ENCODE measurements at regions not wholly inside any gene's neighbourhood (a gene's known extent, or its start where the extent isn't known, plus 50 kb on each side); places are given as distances from the start of the nearest gene placed in this dataset.
"Not testable (repeated sequence)": the region's sequence is repeated elsewhere in the genome, so short reads cannot be mapped to it uniquely, and the experiment has no call there.

- not testable (repeated sequence) for DNase-seq
Measured at GRCh38 chr4:188738290-188738689, 599.0 kb downstream of the TRIML1 start.

- not testable (repeated sequence) for DNase-seq
Measured at GRCh38 chr4:188740172-188740571, 600.9 kb downstream of the TRIML1 start.

DNA sequence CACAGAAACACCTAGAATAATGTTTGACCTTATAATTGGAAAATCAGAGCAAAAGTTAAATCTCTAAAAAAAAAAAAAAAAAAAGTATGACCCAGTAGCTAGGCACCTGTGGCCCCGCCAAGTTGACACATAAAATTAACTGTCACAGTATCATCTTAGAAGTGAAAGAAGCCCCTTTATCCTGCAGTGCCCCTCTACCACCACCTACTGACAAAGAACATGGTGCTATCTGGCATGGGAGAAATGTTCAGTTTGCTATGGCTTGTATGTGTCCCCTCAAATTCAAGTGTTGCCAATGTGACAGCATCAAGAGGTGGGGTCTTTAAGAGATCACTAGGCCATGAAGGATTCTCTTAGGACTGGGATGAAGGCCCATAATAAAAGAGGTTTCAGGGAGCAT, 601.5 kb downstream of the TRIML1 start:
- not testable (repeated sequence) for DNase-seq

DNA sequence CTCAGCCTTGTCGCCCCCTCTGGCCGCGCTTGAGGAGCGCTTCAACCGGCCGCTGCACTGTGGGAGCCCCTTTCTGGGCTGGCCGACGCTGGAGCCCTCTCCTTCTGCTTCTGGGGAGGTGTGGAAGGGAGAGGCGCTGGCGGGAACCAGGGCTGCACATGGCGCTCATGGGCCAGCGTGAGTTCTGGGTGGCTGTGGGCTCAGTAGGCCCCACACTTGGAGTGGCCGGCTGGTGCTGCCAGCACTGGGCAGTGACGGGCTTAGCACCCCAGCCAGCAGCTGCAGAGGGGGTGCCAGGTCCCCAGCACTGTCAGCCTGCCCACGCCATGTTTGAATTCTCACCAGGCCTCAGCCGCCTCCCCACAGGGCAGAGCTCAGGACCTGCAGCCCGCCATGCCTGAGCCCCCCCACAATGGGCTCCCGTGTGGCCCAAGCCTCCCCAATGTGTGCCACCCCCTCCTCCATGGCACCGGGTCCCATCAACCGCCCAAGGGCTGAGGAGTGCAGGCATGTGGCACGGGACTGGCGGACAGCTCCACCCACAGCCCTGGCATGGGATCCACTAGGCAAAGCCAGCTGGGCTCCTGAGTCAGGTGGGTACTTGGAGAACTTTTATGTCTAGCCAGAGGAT, 615.2 kb downstream of the TRIML1 start:
- DNase-seq = no peak

DNA sequence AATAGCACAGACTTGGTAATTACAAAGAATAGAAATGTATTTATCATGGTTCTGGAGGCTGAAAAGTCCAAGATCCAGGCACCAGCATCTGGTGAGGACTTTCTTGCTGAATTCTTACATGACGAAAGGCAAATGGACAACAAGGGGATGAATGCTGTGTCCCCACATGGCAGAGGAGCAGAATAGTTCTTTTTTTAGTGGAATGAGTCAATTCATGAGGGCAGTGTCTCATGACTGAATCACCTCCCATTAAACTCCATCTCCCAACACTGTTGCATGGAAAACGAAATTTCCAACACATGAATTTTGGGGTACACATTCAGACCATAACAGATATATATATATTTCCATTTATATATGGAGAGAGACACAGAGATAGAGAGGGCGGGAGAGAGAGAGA, 628.3 kb downstream of the TRIML1 start:
- DNase-seq = no peak

GRCh38 chr4:188778905-188779304, 639.7 kb downstream of the TRIML1 start:
- no peak for DNase-seq

DNA sequence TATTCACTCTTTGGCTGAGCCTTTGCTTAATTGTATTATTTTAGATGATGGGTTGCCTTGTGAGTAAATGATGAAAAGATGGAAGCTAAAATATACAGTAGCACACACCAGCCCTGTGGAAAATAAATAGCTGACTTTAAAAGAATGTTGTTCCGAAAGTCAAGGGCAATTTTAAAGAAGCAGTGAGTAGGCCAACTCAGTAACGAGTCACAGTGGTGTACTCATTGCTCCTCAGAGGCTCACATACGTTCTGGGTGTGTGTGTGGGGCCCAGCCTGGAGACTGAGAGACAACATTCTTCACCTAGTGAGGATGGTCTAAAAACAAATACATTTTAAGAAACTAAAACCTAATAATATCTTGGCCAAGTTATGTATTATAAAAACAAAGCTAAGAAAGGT, 640.3 kb downstream of the TRIML1 start:
- no peak for DNase-seq

DNA sequence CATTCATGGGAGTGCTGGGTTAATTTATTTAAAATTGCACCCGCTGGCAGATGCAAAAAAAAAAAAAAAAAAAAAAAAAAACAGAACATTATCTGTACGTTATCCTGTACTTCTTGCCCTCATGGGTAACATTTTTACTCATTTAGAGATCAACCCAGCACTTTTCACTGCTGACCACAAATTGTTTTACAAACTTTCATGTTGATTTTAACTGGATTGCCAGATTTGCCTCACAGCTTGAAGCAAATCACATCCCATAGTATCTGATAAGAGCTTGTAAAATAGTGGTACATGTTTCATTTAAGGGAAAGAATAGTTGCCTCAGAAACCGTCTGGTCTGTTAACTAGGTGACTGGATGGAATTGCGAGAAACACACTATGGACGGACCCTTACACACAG, 640.8 kb downstream of the TRIML1 start:
- no peak for DNase-seq

DNA sequence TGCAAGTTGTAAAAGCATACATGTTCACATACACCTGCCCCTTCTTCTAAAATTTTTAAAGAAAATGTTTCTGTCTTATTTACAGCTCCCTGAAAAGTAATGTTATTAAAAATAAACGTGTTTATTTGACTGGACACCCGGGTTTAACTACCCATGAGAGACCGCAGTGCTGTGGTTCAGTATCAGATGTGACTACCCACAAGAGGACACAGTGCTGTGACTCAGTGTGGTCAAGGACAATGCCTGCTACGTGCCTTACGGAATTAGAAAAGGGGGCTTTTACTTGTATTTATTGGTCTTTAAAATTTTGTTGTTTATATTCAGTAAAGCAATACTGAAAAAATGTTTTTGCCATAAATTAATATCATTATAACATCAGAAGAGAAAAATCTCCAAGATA, 641.4 kb downstream of the TRIML1 start:
- no peak for DNase-seq

DNA sequence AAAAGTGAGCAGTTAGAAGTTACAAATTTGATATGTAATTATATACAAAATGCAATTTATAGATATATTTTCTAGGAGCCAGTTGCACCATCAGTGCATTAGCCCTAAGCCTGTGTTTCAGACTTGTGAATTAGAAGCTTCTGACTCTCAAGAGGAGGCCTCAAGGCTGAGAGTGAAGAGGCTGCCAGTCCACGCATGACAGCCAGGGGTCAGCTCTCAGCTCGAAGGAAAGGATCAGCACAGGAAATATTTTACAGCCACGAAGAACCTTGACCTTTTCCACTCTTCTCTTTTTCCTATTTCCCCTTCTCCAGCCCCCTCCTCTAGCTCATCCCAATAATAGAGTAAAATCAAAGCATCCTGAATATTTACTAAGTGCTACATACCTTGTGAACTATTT, 642.4 kb downstream of the TRIML1 start:
- DNase-seq = no peak

DNA sequence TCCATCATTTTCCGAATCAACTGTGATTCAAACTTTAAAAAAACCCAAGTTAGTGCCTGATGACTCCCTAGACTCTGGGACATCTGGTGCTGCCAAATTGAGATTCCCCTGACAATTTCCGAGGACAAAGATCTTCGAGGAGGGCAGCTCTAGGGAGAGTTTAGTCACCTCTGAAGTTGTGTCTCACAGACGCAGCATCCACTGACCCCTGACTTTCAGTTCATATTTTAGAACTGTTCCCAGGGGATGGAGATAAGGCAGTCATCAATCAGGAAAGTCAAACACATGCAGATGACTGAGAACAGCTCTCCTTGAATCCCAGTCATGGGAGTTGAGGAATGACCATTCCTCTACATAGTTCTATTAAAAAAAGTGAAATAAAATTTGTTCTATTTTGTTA, 643.9 kb downstream of the TRIML1 start:
- no peak for DNase-seq

GRCh38 chr4:188783606-188784160, 644.4 kb downstream of the TRIML1 start:
- no peak for DNase-seq

DNA sequence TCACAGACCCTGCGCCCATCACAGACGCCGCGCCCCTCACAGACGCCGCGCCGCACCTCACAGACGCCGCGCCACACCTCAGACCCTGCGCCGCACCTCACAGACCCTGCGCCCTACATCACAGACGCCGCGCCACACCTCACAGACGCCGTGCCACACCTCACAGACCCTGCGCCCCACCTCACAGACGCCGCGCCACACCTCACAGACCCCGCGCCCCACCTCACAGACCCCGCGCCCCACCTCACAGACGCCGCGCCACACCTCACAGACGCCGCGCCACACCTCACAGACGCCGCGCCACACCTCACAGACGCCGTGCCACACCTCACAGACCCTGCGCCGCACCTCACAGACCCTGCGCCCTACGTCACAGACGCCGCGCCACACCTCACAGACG, 657.4 kb downstream of the TRIML1 start:
- DNase-seq = not testable (repeated sequence)

DNA sequence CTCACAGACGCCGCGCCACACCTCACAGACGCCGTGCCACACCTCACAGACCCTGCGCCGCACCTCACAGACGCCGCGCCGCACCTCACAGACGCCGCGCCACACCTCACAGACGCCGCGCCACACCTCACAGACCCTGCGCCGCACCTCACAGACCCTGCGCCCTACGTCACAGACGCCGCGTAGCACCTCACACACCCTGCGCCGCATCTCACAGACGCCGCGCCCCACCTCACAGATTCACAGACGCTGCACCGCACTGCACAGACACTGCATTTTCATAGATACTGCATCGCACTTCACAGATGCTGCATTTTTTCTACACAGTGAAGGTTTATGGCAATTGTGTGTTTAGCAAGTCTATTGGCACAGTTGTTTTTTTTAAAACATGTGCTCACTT, 657.8 kb downstream of the TRIML1 start:
- not testable (repeated sequence) for DNase-seq

GRCh38 chr4:188804861-188805260, 665.6 kb downstream of the TRIML1 start:
- DNase-seq = no peak

DNA sequence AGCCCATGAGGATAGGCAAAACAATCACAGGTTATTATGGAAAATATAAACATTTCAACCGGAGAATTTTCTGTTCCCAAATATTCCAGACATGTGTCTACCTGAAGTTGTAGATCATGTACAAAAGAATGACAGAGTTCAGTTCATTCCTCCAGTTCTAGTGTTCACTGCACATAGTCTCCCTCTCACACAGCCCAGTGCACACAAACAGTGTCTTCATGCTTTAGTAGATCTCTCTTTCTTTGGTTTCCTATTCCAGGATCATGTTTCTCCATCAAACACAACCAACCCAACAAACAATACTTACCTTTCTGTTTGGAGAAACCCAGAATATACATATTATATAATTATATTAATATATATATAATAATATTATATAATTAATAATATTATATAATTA, 671.9 kb downstream of the TRIML1 start:
- no peak for DNase-seq

DNA sequence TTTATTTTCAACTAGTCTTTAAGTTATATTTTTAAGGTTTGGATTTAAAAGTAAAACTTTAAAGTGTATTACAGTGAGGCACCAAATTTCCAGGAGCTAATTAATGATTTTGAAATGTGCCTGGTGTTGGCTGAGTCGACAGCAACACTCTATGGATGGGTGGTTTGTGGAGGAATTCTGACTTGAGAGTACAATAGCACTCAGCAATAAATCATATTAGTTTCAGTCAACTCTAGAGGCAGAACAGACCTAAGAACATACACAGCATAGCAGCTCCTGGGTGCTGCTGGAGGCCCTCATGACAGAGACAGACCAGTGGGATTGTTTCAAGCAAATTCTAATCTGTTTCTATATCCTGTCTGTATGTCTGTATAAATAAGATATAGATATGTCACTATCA, 673.4 kb downstream of the TRIML1 start:
- no peak for DNase-seq

GRCh38 chr4:188818300-188818699, 679.1 kb downstream of the TRIML1 start:
- no peak for DNase-seq

DNA sequence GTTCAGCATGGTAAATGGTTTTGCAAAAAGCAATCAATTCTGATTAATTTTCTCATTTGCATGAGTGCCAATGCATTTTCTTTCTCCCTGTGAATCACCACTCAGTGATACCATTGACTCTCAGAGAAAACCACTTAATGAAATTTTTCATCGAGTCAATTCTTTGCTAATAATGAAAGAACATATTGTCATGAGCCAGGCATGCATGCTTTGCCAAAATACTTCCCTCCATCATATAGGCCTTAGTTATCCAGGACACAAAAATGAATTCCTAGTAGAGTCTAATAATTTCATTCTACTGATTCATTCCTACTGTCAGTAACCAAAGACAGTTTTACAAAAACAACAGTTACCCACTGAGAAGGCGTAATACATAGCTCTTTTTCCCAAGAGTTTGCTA, 680.0 kb downstream of the TRIML1 start:
- DNase-seq = no peak

DNA sequence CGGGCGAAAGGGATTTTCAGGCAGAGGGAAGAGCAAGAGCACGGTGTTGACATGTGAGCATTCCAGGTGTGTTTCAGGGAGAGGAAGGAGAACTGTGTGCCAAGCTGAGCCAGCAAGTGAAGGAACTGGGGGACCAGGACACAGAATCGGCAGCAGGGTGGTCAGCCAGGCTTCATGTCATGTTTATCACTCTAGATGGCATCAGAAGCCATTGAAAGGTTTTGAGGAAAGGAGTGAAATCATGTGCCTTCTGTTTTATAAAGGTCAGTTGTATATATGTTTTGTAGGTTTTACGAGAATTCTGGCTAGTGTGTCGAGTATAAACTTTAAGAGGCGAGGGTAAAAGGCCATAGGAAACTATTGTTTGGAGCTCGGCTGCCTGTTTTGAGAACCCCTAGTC, 682.3 kb downstream of the TRIML1 start:
- no peak for DNase-seq

- no peak for DNase-seq
Measured at GRCh38 chr4:188822698-188823097, 683.5 kb downstream of the TRIML1 start.

GRCh38 chr4:188824553-188824952, 685.3 kb downstream of the TRIML1 start:
- DNase-seq = no peak

DNA sequence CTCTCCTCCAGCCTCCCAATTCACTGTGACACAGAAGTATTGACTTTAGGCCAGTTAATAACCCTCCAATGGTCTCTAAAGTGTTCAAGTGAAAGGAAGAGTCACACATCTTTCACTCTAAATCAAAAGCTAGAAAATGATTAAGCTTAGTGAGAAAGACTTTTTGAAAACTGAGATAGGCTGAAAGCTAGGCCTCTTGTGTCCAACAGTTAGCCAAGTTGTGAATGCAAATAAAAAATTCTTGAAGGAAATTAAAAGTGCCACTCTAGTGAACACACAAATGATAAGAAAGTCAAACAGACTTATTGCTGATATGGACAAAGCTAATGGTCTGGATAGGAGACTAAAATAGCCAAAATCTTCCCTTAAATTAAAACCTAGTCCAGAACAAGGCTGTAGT, 687.2 kb downstream of the TRIML1 start:
- no peak for DNase-seq

DNA sequence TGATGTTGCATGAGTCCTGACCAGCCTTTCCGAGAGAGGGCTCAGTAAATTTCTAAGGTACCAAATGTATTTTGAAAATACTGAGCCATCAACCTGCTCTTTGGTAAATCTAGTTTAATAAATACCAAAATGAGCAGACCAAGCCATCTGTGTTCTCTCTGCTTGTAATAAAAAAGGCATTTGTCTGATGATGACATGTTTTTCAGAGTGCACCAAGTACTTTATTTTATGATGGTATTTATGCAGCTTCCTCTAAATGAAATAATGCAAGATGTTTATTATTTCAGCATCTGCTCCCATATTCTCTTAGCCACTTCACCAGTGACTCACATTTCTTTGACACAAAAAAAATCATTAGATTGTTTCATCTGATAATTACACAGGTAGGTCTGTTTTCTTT, 700.5 kb downstream of the TRIML1 start:
- no peak for DNase-seq

Measured in right lung (tissue), 2 donors.